K562 (cell line): ENCODE measurements at regions not wholly inside any gene's neighbourhood (a gene's known extent, or its start where the extent isn't known, plus 50 kb on each side); places are given as distances from the start of the nearest gene placed in this dataset.

Source experiments
- ATAC-seq: fragments of 200-7000 bp; cut with Tn5 transposase; 3 replicates; pipeline ENCODE4 v1.9.1; 2020; ENCODE audit warnings: moderate library complexity
- BruUV-seq: library from RNA; stranded (reverse); fragments of 400-500 nt; replicated peaks from 2 replicates; lab custom pipeline; 2021; lab: Mats Ljungman, UMichigan
- CTCF ChIA-PET: fragments of 300-600 bp; formaldehyde crosslinking; extraction: SDS; loops from one replicate; lab custom pipeline; 2021; ENCODE audit warnings: low intra/inter-chr PET ratio; lab: Yijun Ruan, JAX
- POLR2A ChIA-PET: fragments of 300-600, 350-650 bp; sonication (Branson Sonifier 250); formaldehyde crosslinking; extraction: SDS; loops from one replicate; lab custom pipeline; 2021; ENCODE audit warnings: antibody characterized with exemption, inconsistent platforms; lab: Yijun Ruan, JAX
- DNase-seq, 4 experiments: peaks; one replicate each; pipeline versions ENCODE4 v3.0.0 to v3.0.0-alpha.2; 2011 to 2018; ENCODE audit warnings: low spot score in 3 of 4, mixed read lengths in 3 of 4; ENCODE audit errors: extremely low read depth in 1 of 4
- FAIRE-seq: peaks from 2 replicates; lab custom pipeline; 2011; peaks lifted over from hg19 to GRCh38; lab: Jason Lieb, UNC
- H2AFZ ChIP-seq: 2 replicates; pipeline ENCODE4 v1.6.0; 2011; ENCODE audit warnings: low read depth, low read length, control low read depth, inconsistent platforms
- H3K27ac ChIP-seq: fragments of 200-600 bp; 3 replicates; pipeline ENCODE4 v1.8.0; 2011; ENCODE audit warnings: low read depth, mild to moderate bottlenecking, control low read depth, inconsistent platforms, low read length, moderate library complexity, mixed read lengths; ENCODE audit errors: extremely low read depth
- H3K27me3 ChIP-seq, 2 experiments: fragments of 300-600 bp in 1 of 2; 2 replicates in 1 of 2; 3 replicates in 1 of 2; pipeline versions ENCODE4 v1.6.0 to v1.8.0; 2011; ENCODE audit warnings: inconsistent platforms in 2 of 2, low read length in 2 of 2, mild to moderate bottlenecking in 1 of 2, mixed read lengths in 1 of 2, moderate library complexity in 1 of 2; ENCODE audit not compliant: control insufficient read depth in 2 of 2, insufficient read depth in 2 of 2
- H3K36me3 ChIP-seq: fragments of 300-600 bp; 3 replicates; pipeline ENCODE4 v1.8.0; 2011; ENCODE audit warnings: mild to moderate bottlenecking, low read length, inconsistent platforms; ENCODE audit not compliant: control insufficient read depth, insufficient read depth
- H3K4me1 ChIP-seq, 2 experiments: fragments of 200-600 bp in 1 of 2; replicated peaks in 1 of 2; 2 replicates in 1 of 2; 3 replicates in 1 of 2; pipeline versions ENCODE4 v1.5.1 to v1.8.0; 2011; ENCODE audit warnings: inconsistent platforms in 2 of 2, low read length in 2 of 2, mild to moderate bottlenecking in 1 of 2, mixed read lengths in 1 of 2, moderate library complexity in 1 of 2; ENCODE audit not compliant: control insufficient read depth in 2 of 2, insufficient read depth in 2 of 2
- H3K4me2 ChIP-seq: 2 replicates; pipeline ENCODE4 v1.6.1; 2011; ENCODE audit warnings: low read length, control low read depth, inconsistent platforms, mixed read lengths; ENCODE audit not compliant: insufficient read depth
- H3K4me3 ChIP-seq: fragments of 200-600 bp; sonication (generic), shearing (Covaris generic); 2 replicates; pipeline ENCODE4 v1.5.1; 2016; ENCODE audit warnings: control low read depth, inconsistent platforms
- H3K79me2 ChIP-seq: fragments of 200-600 bp; 3 replicates; pipeline ENCODE4 v1.8.0; 2011; ENCODE audit warnings: low read length, inconsistent platforms; ENCODE audit not compliant: control insufficient read depth, insufficient read depth
- H3K9ac ChIP-seq, 2 experiments: 2 replicates each; pipeline versions ENCODE4 v1.6.0 to v1.6.1; 2011; ENCODE audit warnings: low read depth in 2 of 2, low read length in 2 of 2, control low read depth in 1 of 2, inconsistent platforms in 1 of 2, mild to moderate bottlenecking in 1 of 2, mixed read lengths in 1 of 2; ENCODE audit not compliant: insufficient read depth in 1 of 2
- H3K9me1 ChIP-seq: one replicate; pipeline ENCODE4 v1.6.0; 2011; ENCODE audit warnings: inconsistent platforms, mild to moderate bottlenecking, low read length, moderate library complexity; ENCODE audit not compliant: control insufficient read depth, insufficient read depth
- H3K9me3 ChIP-seq: replicated peaks from 2 replicates; pipeline ENCODE4 v1.5.1; 2011; ENCODE audit warnings: low read depth, low read length, inconsistent platforms; ENCODE audit not compliant: control insufficient read depth, insufficient read depth
- H4K20me1 ChIP-seq: replicated peaks from 2 replicates; pipeline ENCODE4 v1.6.1; 2011; ENCODE audit warnings: low read length, inconsistent platforms, mixed read lengths; ENCODE audit not compliant: control insufficient read depth, insufficient read depth
- CEBPG ChIP-seq, 3 experiments: fragments of 200-800 bp in 1 of 3; sonication (Bioruptor generic) in 1 of 3; sonication (generic) in 1 of 3; formaldehyde crosslinking in 1 of 3; IDR thresholded peaks in 2 of 3; conservative IDR thresholded peaks in 1 of 3; 2 replicates each; pipeline versions ENCODE4 v1.6.1 to v1.8.0; 2016 to 2022; ENCODE audit warnings: missing compliant biosample characterization in 2 of 3, missing genetic modification characterization in 2 of 3, mild to moderate bottlenecking in 1 of 3, missing genetic modification reagents in 1 of 3
- GABPB1 ChIP-seq: sonication (generic); formaldehyde crosslinking; IDR thresholded peaks from 2 replicates; pipeline ENCODE4 v1.8.0; 2022; ENCODE audit warnings: mild to moderate bottlenecking, missing genetic modification reagents
- HIVEP1 ChIP-seq: fragments of 250-450 bp; sonication (Bioruptor Pico); IDR thresholded peaks from 2 replicates; pipeline ENCODE4 v1.4.0; 2020; ENCODE audit warnings: mild to moderate bottlenecking
- KAT8 ChIP-seq: fragments of 450-650 bp; IDR thresholded peaks from 2 replicates; pipeline ENCODE4 v1.6.1; 2016; ENCODE audit warnings: low read depth, mild to moderate bottlenecking
- KDM5B ChIP-seq: fragments of 200-600 bp; sonication (generic); IDR thresholded peaks from 2 replicates; pipeline ENCODE4 v1.6.1; 2012; ENCODE audit warnings: low read depth, mild to moderate bottlenecking, moderate library complexity, low read length, control low read depth, inconsistent platforms; ENCODE audit not compliant: insufficient replicate concordance
- MXD1 ChIP-seq: fragments of 250-450 bp; sonication (Bioruptor Pico); IDR thresholded peaks from 2 replicates; pipeline ENCODE4 v1.8.0; 2021; ENCODE audit warnings: borderline replicate concordance, mild to moderate bottlenecking, moderate library complexity; ENCODE audit not compliant: poor library complexity, severe bottlenecking
- NR2F6 ChIP-seq: fragments of 450-650 bp; formaldehyde crosslinking; IDR thresholded peaks from 2 replicates; pipeline ENCODE4 v1.4.0; 2020; ENCODE audit warnings: mild to moderate bottlenecking
- PBX2 ChIP-seq, 2 experiments: IDR thresholded peaks in 1 of 2; conservative IDR thresholded peaks in 1 of 2; 2 replicates each; pipeline ENCODE4 v1.6.1; 2016; ENCODE audit warnings: low read depth in 2 of 2, mild to moderate bottlenecking in 1 of 2, missing compliant biosample characterization in 1 of 2, missing genetic modification characterization in 1 of 2, moderate library complexity in 1 of 2
- RUNX1 ChIP-seq: sonication (generic); IDR thresholded peaks from 2 replicates; pipeline ENCODE4 v1.6.1; 2016; ENCODE audit warnings: antibody characterized with exemption, low read depth
- TEAD2 ChIP-seq: fragments of 450-650 bp; IDR thresholded peaks from 2 replicates; pipeline ENCODE4 v1.6.1; 2016; ENCODE audit warnings: missing genetic modification characterization, control low read depth, missing compliant biosample characterization
- TFE3 ChIP-seq: fragments of 450-650 bp; formaldehyde crosslinking; IDR thresholded peaks from 2 replicates; pipeline ENCODE4 v1.4.0; 2020; ENCODE audit warnings: mild to moderate bottlenecking, mixed read lengths
- YY1 ChIP-seq, 3 experiments: IDR thresholded peaks; 2 replicates each; pipeline ENCODE4 v1.6.1; 2011; ENCODE audit warnings: low read length in 2 of 3, mild to moderate bottlenecking in 2 of 3, moderate library complexity in 2 of 3, borderline replicate concordance in 1 of 3, control low read depth in 1 of 3, low read depth in 1 of 3; ENCODE audit not compliant: insufficient read depth in 3 of 3, insufficient replicate concordance in 2 of 3, control insufficient read depth in 1 of 3, insufficient read length in 1 of 3; ENCODE audit errors: extremely low read depth in 1 of 3
- ZNF143 ChIP-seq: sonication (generic); formaldehyde crosslinking; IDR thresholded peaks from 2 replicates; pipeline ENCODE4 v1.9.0; 2022; ENCODE audit warnings: mild to moderate bottlenecking, missing genetic modification reagents
- ZNF431 ChIP-seq: sonication (generic); formaldehyde crosslinking; IDR thresholded peaks from 2 replicates; pipeline ENCODE4 v1.8.0; 2022; ENCODE audit warnings: mild to moderate bottlenecking, missing genetic modification reagents
- WGBS: fragments of 100-300 bp; shearing (Covaris generic); methylation state at CpG from one replicate; pipeline ENCODE4 v1.1.6; 2016; ENCODE audit warnings: low coverage, mixed read lengths; ENCODE audit not compliant: insufficient coverage; ENCODE audit errors: missing lambda C conversion rate; 5-methylcytosine and 5-hydroxymethylcytosine counted together
- in situ Hi-C: fragments of 300-500 bp; cut with MboI; formaldehyde crosslinking; loops from 4 replicates; pipeline ENCODE4 v1.15.0; 2018; ENCODE audit warnings: inconsistent platforms, mixed read lengths
- intact Hi-C: fragments of 100-400 bp; cut with micrococcal nuclease; formaldehyde crosslinking; loops from 2 replicates; pipeline ENCODE4 v1.14.2; 2022

- no peak overlapping the region for H3K4me2 ChIP-seq
- ATAC-seq, result no peak
- H3K36me3 ChIP-seq, result no peaks in the 10 kb centered on the region
- no peak overlapping the region for H2AFZ ChIP-seq
- H3K4me3 ChIP-seq, result no peak overlapping the region
- no peak overlapping the region for H3K27ac ChIP-seq
- H3K9me3 ChIP-seq, result no peaks in the 10 kb centered on the region
- no TSS peak for BruUV-seq
- H3K9ac ChIP-seq, result no peak overlapping the region
- WGBS, result 0% methylated on average over 2 of the region's 2 CpGs
- H3K79me2 ChIP-seq, result no peaks in the 10 kb centered on the region
- ChIA-PET POLR2A (no interaction called here), CTCF (no interaction called here)
- no peaks in the 10 kb centered on the region for H3K27me3 ChIP-seq
- TF ChIP-seq MXD1 (CRISPR knock-in tag), result no peak
- TF ChIP-seq KDM5B, result no peak
- no peak for TF ChIP-seq NR2F6 (CRISPR knock-in tag)
- no peak for TF ChIP-seq HIVEP1 (CRISPR knock-in tag)
- no peak for TF ChIP-seq ZNF431 (CRISPR knock-in tag)
- no peak for TF ChIP-seq PBX2 (CRISPR knock-in tag; IDR thresholded peaks at IDR 0.05; ENCODE audit: low read depth)
- TF ChIP-seq PBX2 (tag; conservative IDR thresholded peaks at IDR 0.05; ENCODE audit: low read depth), result no peak
- no peak for TF ChIP-seq CEBPG (CRISPR knock-in tag; IDR thresholded peaks at IDR 0.05)
- TF ChIP-seq CEBPG (tag; conservative IDR thresholded peaks at IDR 0.05 in 1 of 2, IDR thresholded peaks at IDR 0.05 in 1 of 2), result no peak
- TF ChIP-seq GABPB1 (CRISPR knock-in tag), result no peak
- no peak for TF ChIP-seq TEAD2
- TF ChIP-seq ZNF143 (CRISPR knock-in tag), result no peak
- no peak for TF ChIP-seq KAT8
- no peak for TF ChIP-seq RUNX1
- TF ChIP-seq YY1 (IDR thresholded peaks at IDR 0.05; ENCODE audit: borderline replicate concordance in 1 of 3, control insufficient read depth in 1 of 3, extremely low read depth in 1 of 3, insufficient read depth in 3 of 3, insufficient read length in 1 of 3, insufficient replicate concordance in 2 of 3, low read depth in 1 of 3, low read length in 2 of 3), result no peak
- no peak for TF ChIP-seq TFE3 (CRISPR knock-in tag)
- DNase-seq, result no peak
- no peaks in the 10 kb centered on the region for H3K9me1 ChIP-seq
- intact Hi-C loops (no loop called here), in situ Hi-C loops (no loop called here)
- FAIRE-seq, result no peak
- no peaks in the 10 kb centered on the region for H3K4me1 ChIP-seq
- H4K20me1 ChIP-seq, result no peaks in the 10 kb centered on the region
These were observed 70.0 kb downstream of the SCG2 start for GRCh38 chr2:223532161-223532560.
